GM18858 (cell line): ENCODE measurements at regions not wholly inside any gene's neighbourhood (a gene's known extent, or its start where the extent isn't known, plus 50 kb on each side); places are given as distances from the start of the nearest gene placed in this dataset.
"Not testable (repeated sequence)": the region's sequence is repeated elsewhere in the genome, so short reads cannot be mapped to it uniquely, and the experiment has no call there.

Source experiments
- ATAC-seq: cut with Tn5 transposase; IDR thresholded peaks from one replicate; pipeline ENCODE4 v1.9.1; 2021; ENCODE audit not compliant: unreplicated experiment

- ATAC-seq = no peak
Observed at GRCh38 chr3:182650568-182651128, 142.7 kb upstream of the ATP11B start.

- ATAC-seq = no peak
Observed at GRCh38 chr3:182651461-182651860, 141.8 kb upstream of the ATP11B start.

GRCh38 chr3:182653065-182653464 is 140.2 kb upstream of the ATP11B start:
- not testable (repeated sequence) for ATAC-seq

DNA sequence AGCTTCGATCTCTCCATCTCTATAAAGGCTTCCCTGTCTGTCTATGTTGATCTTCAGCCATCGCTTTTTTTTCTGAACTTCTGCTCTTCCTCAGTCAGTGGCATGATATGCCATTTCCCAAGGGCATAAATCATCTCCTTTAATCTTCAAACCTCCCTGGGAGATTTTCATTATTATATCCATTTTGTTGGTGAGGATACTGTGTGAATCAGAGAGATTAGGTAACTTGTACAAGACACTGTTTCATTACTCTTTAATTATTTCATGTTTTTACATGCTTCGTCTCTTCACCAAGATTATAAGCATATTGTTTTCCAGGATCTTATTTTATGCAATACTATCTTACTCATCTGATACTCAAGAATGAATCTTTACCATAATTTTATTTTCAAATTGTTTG is 124.8 kb upstream of the ATP11B start:
- no peak for ATAC-seq

GRCh38 chr3:182668974-182669373 is 124.3 kb upstream of the ATP11B start:
- ATAC-seq = no peak

- no peak for ATAC-seq
Observed at GRCh38 chr3:182671541-182671940, 121.8 kb upstream of the ATP11B start.

GRCh38 chr3:182671942-182672341 is 121.4 kb upstream of the ATP11B start:
- no peak for ATAC-seq

GRCh38 chr3:182673336-182673735 is 120.0 kb upstream of the ATP11B start:
- ATAC-seq = no peak

- peak; percentile 78 for ATAC-seq
Observed at GRCh38 chr3:182682263-182683241, 110.8 kb upstream of the ATP11B start.

DNA sequence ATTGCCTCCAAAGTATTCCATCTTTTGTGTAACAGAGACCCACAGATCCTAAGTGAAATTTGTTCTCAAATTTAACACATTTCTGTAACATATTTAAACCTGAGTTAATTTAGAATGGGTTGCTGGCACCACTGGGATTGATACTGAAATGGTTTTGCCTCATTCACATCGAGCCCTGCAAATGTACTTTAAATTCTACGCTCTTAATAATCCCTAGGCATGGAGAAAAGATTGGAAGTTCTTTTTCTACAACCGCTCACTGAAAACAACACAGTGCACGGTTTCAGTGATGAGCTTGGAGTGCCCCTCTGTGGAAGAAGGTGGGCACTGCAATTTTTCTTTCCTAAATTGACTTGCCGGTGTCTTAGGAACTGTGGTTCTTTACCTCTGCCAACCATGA is 109.9 kb upstream of the ATP11B start:
- ATAC-seq = peak; percentile 52

GRCh38 chr3:182683858-182684257 is 109.4 kb upstream of the ATP11B start:
- ATAC-seq = peak; percentile 2

GRCh38 chr3:182686033-182686886 is 107.0 kb upstream of the ATP11B start:
- ATAC-seq = no peak

GRCh38 chr3:182690172-182690571 is 103.1 kb upstream of the ATP11B start:
- ATAC-seq = no peak

DNA sequence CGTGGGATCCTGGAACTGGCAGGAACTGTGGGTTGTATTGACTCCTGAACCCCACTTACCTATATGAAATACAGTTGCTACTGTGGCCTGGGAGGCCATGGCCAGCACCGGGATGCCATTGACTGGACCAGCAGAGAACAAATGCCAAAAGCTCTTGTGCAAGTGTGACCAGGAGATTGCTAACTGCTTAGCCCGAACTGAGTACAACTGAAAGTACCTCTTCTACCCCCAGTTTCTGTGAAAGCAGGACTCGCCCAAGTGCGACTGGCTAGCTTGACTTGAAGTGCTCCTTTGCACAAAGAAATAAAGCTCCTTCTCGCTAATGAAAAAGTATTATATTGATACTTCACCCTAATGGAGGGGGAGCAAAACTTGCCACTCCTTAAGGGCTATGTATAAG is 101.3 kb upstream of the ATP11B start:
- peak; percentile 74 for ATAC-seq

GRCh38 chr3:182692695-182693094 is 100.6 kb upstream of the ATP11B start:
- ATAC-seq = no peak

DNA sequence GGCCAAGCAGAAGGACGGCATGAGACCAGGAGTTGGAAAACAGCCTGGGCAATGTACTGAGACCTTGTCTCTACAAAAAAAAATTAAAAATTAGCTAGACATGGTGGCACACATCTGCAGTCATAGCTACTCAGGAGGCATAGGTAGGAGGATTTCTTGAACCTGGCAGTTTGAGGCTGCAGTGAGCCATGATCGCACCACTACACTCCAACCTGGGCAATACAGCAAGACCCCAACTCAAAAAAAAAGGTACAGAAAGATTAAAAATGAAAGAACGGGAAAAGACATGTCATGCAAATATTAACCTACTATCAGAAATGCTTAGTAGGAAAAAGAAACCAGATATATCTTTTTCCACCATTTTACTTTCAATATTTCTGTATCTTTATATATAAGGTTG is 99.6 kb upstream of the ATP11B start:
- no peak for ATAC-seq

GRCh38 chr3:182696916-182697315 is 96.4 kb upstream of the ATP11B start:
- ATAC-seq = no peak

DNA sequence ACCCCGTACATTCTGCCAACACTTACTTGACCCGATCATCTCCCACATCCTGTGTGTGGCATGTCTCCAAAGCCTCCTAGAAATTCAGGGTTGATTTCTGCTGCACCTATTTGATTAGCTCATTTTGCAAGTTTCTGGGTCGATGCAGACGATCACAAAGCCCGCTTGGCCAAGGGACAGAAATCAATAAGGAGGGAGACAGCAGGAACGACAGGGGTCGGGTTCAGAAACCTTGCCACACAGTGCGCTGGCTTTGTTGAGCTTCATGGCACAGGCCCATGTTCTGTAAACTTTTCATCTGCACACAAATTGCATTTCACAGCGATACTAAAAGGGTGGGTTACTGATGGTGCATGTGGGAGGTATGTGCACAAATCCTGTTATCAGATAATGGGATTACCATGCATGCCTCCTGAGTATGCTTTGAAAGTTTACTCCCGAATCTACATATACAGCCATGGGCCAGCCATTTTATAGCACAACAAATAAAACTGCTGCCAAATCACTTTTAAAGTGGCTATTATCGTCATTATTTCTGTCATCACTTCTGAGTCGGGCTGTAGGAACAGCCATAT is 95.9 kb upstream of the ATP11B start:
- ATAC-seq = no peak

- ATAC-seq = no peak
Observed at GRCh38 chr3:182698078-182698477, 95.2 kb upstream of the ATP11B start.

- no peak for ATAC-seq
Observed at GRCh38 chr3:182699550-182700170, 93.6 kb upstream of the ATP11B start.

DNA sequence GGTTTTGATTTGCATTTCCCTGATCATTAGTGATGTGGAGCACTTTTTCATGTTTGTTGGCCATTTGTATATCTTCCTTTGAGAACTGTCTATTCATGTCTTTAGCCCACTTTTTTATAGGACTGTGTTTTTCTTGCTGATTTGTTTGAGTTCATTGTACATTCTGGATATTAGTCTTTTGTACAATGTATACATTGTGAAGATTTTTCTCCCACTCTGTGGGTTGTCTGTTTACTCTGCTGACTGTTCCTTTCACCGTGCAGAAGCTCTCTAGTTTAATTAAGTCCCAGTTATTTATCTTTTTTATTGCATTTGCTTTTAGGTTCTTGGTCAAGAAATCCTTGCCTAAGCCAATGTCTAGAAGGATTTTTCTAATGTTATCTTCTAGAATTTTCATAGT is 91.1 kb upstream of the ATP11B start:
- no peak for ATAC-seq
